ENCODE measurements at regions not wholly inside any gene's neighbourhood (a gene's known extent, or its start where the extent isn't known, plus 50 kb on each side); places are given as distances from the start of the nearest gene placed in this dataset.

GRCh38 chr10:30118590-30118989, 59.2 kb upstream of the JCAD start:
- no peak for DNase-seq (ENCODE audit: low read depth)

GRCh38 chr10:30117812-30118501, 58.6 kb upstream of the JCAD start:
- DNase-seq (ENCODE audit: low read depth) = no peak

- no peak for DNase-seq (ENCODE audit: low read depth)
Observed at GRCh38 chr10:30116041-30116491, 56.7 kb upstream of the JCAD start.

- no peak for DNase-seq (ENCODE audit: low read depth)
Observed at GRCh38 chr10:30115626-30115940, 56.2 kb upstream of the JCAD start.

- no peak for DNase-seq (ENCODE audit: low read depth)
Observed at GRCh38 chr10:30114881-30115625, 55.7 kb upstream of the JCAD start.

GRCh38 chr10:30114401-30114800, 55.0 kb upstream of the JCAD start:
- no peak for DNase-seq (ENCODE audit: low read depth)

- DNase-seq (ENCODE audit: low read depth) = peak; percentile 97
Observed at GRCh38 chr10:30111340-30112022, 52.1 kb upstream of the JCAD start.

Measured in LHCN-M2 (cell line).